Left ventricle myocardium inferior (tissue), 1 donor: ENCODE measurements at regions not wholly inside any gene's neighbourhood (a gene's known extent, or its start where the extent isn't known, plus 50 kb on each side); places are given as distances from the start of the nearest gene placed in this dataset.

ENCODE experiments used
- DNase-seq: peaks from one replicate; pipeline ENCODE4 v3.0.0-alpha.2; 2020
- H3K27ac ChIP-seq: fragments of 200-600 bp; replicated peaks from 2 replicates; pipeline ENCODE4 v1.8.0; 2021
- H3K27me3 ChIP-seq: fragments of 200-600 bp; 2 replicates; pipeline ENCODE4 v1.8.0; 2021; ENCODE audit warnings: low read depth
- H3K36me3 ChIP-seq: fragments of 200-600 bp; 2 replicates; pipeline ENCODE4 v1.8.0; 2021
- H3K4me1 ChIP-seq: fragments of 200-600 bp; 2 replicates; pipeline ENCODE4 v1.8.0; 2021
- H3K4me3 ChIP-seq: fragments of 200-600 bp; 2 replicates; pipeline ENCODE4 v1.8.0; 2021; ENCODE audit warnings: mild to moderate bottlenecking, moderate library complexity
- H3K9me3 ChIP-seq: fragments of 200-600 bp; replicated peaks from 2 replicates; pipeline ENCODE4 v1.8.0; 2021
- CTCF ChIP-seq: fragments of 200-600 bp; IDR thresholded peaks from 2 replicates; pipeline ENCODE4 v1.8.0; 2021; ENCODE audit warnings: antibody characterized with exemption, mild to moderate bottlenecking, borderline replicate concordance
- intact Hi-C: fragments of 100-400 bp; cut with micrococcal nuclease; formaldehyde crosslinking; loops from one replicate; pipeline ENCODE4 v1.11.0; 2022
- donor health status: DM: no; HTN: yes; CAD: no; lungs with severe emphysema.

- DNase-seq = no peak
- no peak overlapping the region for H3K4me3 ChIP-seq
- no peak overlapping the region for H3K27ac ChIP-seq
- H3K27me3 ChIP-seq = no peaks in the 10 kb centered on the region
- H3K4me1 ChIP-seq = no peaks in the 10 kb centered on the region
- intact Hi-C loops = no loop called here
- no peak for TF ChIP-seq CTCF
- H3K9me3 ChIP-seq = peaks cover 20% of the 10 kb centered on the region
- H3K36me3 ChIP-seq = no peaks in the 10 kb centered on the region
Measured at GRCh38 chr1:235035928-235036327, 92.7 kb downstream of the TOMM20 start.

- Histone ChIP-seq H3K27me3 (no peaks in the 10 kb centered on the region), H3K4me3 (no peak overlapping the region), H3K27ac (no peak overlapping the region), H3K4me1 (no peaks in the 10 kb centered on the region), H3K36me3 (no peaks in the 10 kb centered on the region), H3K9me3 (no peaks in the 10 kb centered on the region)
- no peak for DNase-seq
- TF ChIP-seq CTCF = no peak
- intact Hi-C loops = no loop called here
Measured at GRCh38 chr1:235030919-235031596, 97.6 kb downstream of the TOMM20 start.

- TF ChIP-seq CTCF = no peak
- Histone ChIP-seq H3K27me3 (no peaks in the 10 kb centered on the region), H3K4me1 (peaks cover 2% of the 10 kb centered on the region), H3K4me3 (no peak overlapping the region), H3K27ac (no peak overlapping the region), H3K36me3 (no peaks in the 10 kb centered on the region), H3K9me3 (no peaks in the 10 kb centered on the region)
- no peak for DNase-seq
- intact Hi-C loops = no loop called here
Measured at GRCh38 chr1:235027862-235028250, 100.8 kb downstream of the TOMM20 start.

- H3K27me3 ChIP-seq = no peaks in the 10 kb centered on the region
- no peak for TF ChIP-seq CTCF
- peaks cover 8% of the 10 kb centered on the region for H3K4me1 ChIP-seq
- H3K36me3 ChIP-seq = no peaks in the 10 kb centered on the region
- no peak for DNase-seq
- intact Hi-C loops = no loop called here
- no peak overlapping the region for H3K27ac ChIP-seq
- no peaks in the 10 kb centered on the region for H3K9me3 ChIP-seq
- no peak overlapping the region for H3K4me3 ChIP-seq
Measured at GRCh38 chr1:235027076-235027861, 101.4 kb downstream of the TOMM20 start.

GRCh38 chr1:235025422-235025984 is 103.1 kb downstream of the TOMM20 start:
- no peak for DNase-seq
- H3K4me3 ChIP-seq = no peak overlapping the region
- TF ChIP-seq CTCF = no peak
- peaks cover 8% of the 10 kb centered on the region for H3K4me1 ChIP-seq
- H3K9me3 ChIP-seq = no peaks in the 10 kb centered on the region
- H3K36me3 ChIP-seq = no peaks in the 10 kb centered on the region
- H3K27ac ChIP-seq = no peak overlapping the region
- no peaks in the 10 kb centered on the region for H3K27me3 ChIP-seq
- intact Hi-C loops = no loop called here
